Spleen (tissue), 7 donors: ENCODE measurements at regions not wholly inside any gene's neighbourhood (a gene's known extent, or its start where the extent isn't known, plus 50 kb on each side); places are given as distances from the start of the nearest gene placed in this dataset.

Experiments
- CTCF ChIP-seq, 11 experiments: fragments of 200-600 bp in 7 of 11; fragments of 450-650 bp in 4 of 11; sonication (generic) in 4 of 11; IDR thresholded peaks in 8 of 11; conservative IDR thresholded peaks in 3 of 11; 1 replicate in 7 of 11; 2 replicates in 4 of 11; pipeline versions ENCODE4 v1.4.0 to v1.8.0; 2016 to 2021; ENCODE audit warnings: antibody characterized with exemption in 11 of 11, inconsistent platforms in 4 of 11, mild to moderate bottlenecking in 1 of 11
- POLR2A ChIP-seq, 3 donors: fragments of 450-650 bp; IDR thresholded peaks; one replicate each; pipeline ENCODE4 v1.5.1; 2017; ENCODE audit warnings: antibody characterized with exemption in 3 of 3, mild to moderate bottlenecking in 1 of 3
- POLR2AphosphoS5 ChIP-seq, 3 donors: sonication (generic); formaldehyde crosslinking; IDR thresholded peaks; one replicate each; pipeline ENCODE4 v1.5.1; 2017; ENCODE audit warnings: antibody characterized with exemption in 3 of 3
- donor health status: DM: no; HTN: no; CAD: no; lungs with moderate emphysema.
- donor health status: DM: no; HTN: no; CAD: no.
- donor health status: DM: no; HTN: no; CAD: no.

GRCh38 chr4:33171873-33172525 lies 2451.8 kb downstream of the PCDH7 start:
- TF ChIP-seq CTCF (IDR thresholded peaks at IDR 0.05 in 8 of 11, conservative IDR thresholded peaks at IDR 0.05 in 3 of 11): no peak
- TF ChIP-seq POLR2A (IDR thresholded peaks at IDR 0.05): no peak
- no peak for TF ChIP-seq POLR2AphosphoS5 (IDR thresholded peaks at IDR 0.05)
